Right cardiac atrium (tissue), 5 donors: ENCODE measurements at regions not wholly inside any gene's neighbourhood (a gene's known extent, or its start where the extent isn't known, plus 50 kb on each side); places are given as distances from the start of the nearest gene placed in this dataset.
A peak's percentile ranks its signal among the peaks of the same experiment; 100 is the strongest.

ENCODE experiments used
- ATAC-seq, 2 donors: fragments of 200-7000 bp; cut with Tn5 transposase; one replicate each; pipeline versions ENCODE4 v1.8.0 to v1.9.1; 2020; ENCODE audit warnings: moderate library complexity in 2 of 2, mild to moderate bottlenecking in 1 of 2
- DNase-seq, 3 donors: peaks; one replicate each; pipeline ENCODE4 v3.0.0-alpha.2; 2020
- H3K27ac ChIP-seq: one replicate; pipeline ENCODE4 v1.5.1; 2013; ENCODE audit warnings: mild to moderate bottlenecking, low read length, control low read depth, moderate library complexity
- H3K27me3 ChIP-seq: one replicate; pipeline ENCODE4 v1.6.1; 2013; ENCODE audit not compliant: control insufficient read depth, insufficient read depth
- H3K4me1 ChIP-seq: one replicate; pipeline ENCODE4 v1.6.1; 2013; ENCODE audit warnings: low read length; ENCODE audit not compliant: control insufficient read depth, insufficient read depth
- H3K4me3 ChIP-seq: one replicate; pipeline ENCODE4 v1.5.1; 2013; ENCODE audit warnings: low read length, control low read depth
- H3K9me3 ChIP-seq: one replicate; pipeline ENCODE4 v1.6.1; 2013; ENCODE audit warnings: low read length; ENCODE audit not compliant: control insufficient read depth
- WGBS: extraction: QIAGEN DNeasy Blood & Tissue Kit; methylation state at CpG from one replicate; pipeline ENCODE4 v1.1.7; 2013; 5-methylcytosine and 5-hydroxymethylcytosine counted together
- intact Hi-C, 4 donors: fragments of 100-400 bp; cut with DNase I; formaldehyde crosslinking; loops; one replicate each; pipeline versions ENCODE4 v1.11.0 to v1.14.0; 2022 to 2023
- donor health status: healthy with polysubstance abuse.
- donor health status: DM: no; HTN: yes; CAD: no.
- donor health status: DM: no; HTN: no; CAD: no.
- donor health status: DM: no; HTN: yes; CAD: no; lungs with severe emphysema.
- donor health status: DM: yes; HTN: yes; CAD: no.

DNA sequence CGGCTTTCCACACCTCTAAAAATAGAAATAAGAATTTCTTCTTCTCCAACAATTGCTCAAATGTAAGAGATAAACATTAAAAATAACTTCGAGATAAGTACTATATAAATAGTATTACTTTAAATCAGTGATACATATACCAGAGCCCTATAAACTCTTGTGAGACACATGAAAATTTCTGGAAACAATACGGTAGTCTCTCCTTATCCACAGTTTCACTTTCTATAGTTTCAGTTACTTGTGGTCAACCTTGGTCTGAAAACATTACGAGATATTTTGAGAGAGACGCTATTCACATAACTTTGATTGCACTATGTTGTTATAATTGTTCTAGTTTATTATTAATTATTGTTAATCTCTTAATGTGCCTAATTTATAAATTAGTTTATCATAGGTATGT, 101.5 kb upstream of the CXXC4 start:
- Histone ChIP-seq H3K27me3 (no peaks in the 10 kb centered on the region), H3K9me3 (no peaks in the 10 kb centered on the region), H3K27ac (no peak overlapping the region), H3K4me1 (no peaks in the 10 kb centered on the region), H3K4me3 (no peak overlapping the region)
- intact Hi-C loops = no loop called here
- DNase-seq (no peak), ATAC-seq (no peak)
- WGBS = 41% methylated on average over 5 of the region's 5 CpGs

DNA sequence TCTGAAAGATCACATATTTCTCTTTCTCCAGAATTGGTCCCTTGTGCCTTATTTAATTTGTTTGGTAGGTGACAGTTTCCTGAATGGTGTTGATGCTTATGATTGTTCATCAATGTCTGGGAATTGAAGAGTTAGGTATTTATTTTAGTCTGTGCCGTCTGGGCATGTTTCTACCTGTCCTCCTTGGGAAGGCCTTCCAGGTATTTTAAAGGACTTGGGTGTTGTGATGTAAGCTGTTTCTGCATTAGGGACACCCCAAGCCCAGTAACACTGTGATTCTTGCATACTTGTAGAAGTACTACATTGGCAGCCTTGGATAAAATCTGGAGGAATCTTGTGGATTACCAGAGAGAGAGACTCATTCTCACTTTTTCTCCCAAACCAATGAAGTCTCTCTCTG, 120.8 kb upstream of the CXXC4 start:
- no peaks in the 10 kb centered on the region for H3K9me3 ChIP-seq
- intact Hi-C loops = no loop called here
- H3K27ac ChIP-seq = peak overlapping the region; percentile 62
- no peak overlapping the region for H3K4me3 ChIP-seq
- DNase-seq (no peak), ATAC-seq (no peak)
- WGBS = 84% methylated on average over 1 of the region's 1 CpG
- H3K27me3 ChIP-seq = no peaks in the 10 kb centered on the region
- H3K4me1 ChIP-seq = no peaks in the 10 kb centered on the region

DNA sequence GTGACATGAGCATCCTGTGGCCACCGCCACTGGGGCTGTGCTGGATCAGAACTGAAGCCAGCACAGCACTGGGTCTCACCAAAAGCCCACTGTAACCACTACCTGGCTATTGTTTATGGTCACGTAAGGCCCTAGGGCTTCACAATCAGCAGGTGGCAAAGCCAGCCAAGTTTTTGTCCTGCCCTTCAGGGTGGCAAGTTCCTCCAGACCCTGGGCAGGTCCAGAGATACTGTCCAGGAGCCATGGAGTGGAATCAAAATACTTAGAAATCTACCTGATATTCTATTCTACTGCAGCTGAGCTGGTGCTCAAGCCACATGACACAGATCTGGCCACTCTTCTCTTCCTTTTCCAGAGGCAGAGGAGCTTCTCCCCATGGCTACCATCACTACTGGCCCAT, 121.2 kb upstream of the CXXC4 start:
- no peaks in the 10 kb centered on the region for H3K9me3 ChIP-seq
- intact Hi-C loops = no loop called here
- DNase-seq (no peak), ATAC-seq (peak in 1 of 2 donors; percentile 23)
- WGBS = 74% methylated on average over 2 of the region's 2 CpGs
- peak overlapping the region; percentile 62 for H3K27ac ChIP-seq
- no peak overlapping the region for H3K4me3 ChIP-seq
- no peaks in the 10 kb centered on the region for H3K4me1 ChIP-seq
- no peaks in the 10 kb centered on the region for H3K27me3 ChIP-seq

DNA sequence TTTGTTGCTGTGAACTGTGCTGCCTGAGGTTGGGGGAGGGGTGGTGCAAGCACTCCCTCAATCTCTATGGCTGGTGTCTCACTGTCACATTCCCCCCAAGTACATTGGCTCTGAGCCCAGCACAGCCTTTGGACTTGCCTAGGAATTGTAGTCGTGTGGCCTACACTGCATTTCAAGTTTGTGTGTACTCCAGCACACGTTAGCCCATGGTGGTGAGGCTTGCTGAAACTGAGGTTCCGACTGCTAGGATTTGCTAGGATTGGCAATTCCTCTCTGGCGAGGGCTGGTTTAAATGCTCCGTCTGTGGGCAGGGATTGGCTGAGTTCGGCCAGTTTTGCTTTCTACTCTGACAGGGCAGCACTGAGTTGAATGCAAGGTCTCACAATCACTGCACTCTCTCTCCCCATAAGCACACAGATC, 121.7 kb upstream of the CXXC4 start:
- intact Hi-C loops = no loop called here
- peak; percentile 54 to 81 (median 81) for DNase-seq
- Histone ChIP-seq H3K4me1 (no peaks in the 10 kb centered on the region), H3K27me3 (no peaks in the 10 kb centered on the region), H3K27ac (peak overlapping the region; percentile 62), H3K9me3 (no peaks in the 10 kb centered on the region), H3K4me3 (no peak overlapping the region)
- 22% methylated on average over 6 of the region's 6 CpGs for WGBS
- peak; percentile 90 to 95 for ATAC-seq

DNA sequence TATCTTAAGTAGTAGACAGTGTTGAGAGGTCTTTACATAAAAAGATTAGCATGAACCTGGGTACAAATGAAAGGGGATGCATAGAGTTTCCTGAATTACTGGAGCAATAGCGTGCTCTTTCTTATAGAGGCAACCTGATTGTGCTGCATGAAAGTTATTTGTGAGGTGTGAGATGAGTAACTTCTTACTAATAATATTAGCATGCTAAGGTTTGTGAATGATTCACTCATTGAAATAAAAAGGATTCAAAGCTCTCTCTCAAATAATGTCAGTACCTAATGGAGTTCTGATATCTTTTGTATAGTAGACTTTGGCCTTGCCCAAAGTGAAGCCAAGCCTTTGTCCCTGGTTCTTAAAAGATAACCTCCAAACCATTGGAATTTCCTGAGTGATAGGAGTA, 131.0 kb upstream of the CXXC4 start:
- no peaks in the 10 kb centered on the region for H3K9me3 ChIP-seq
- H3K27me3 ChIP-seq = no peaks in the 10 kb centered on the region
- no peak overlapping the region for H3K4me3 ChIP-seq
- 95% methylated on average over 1 of the region's 1 CpG for whole genome bisulfite sequencing
- no peak for DNase-seq
- ATAC-seq = no peak
- no peak overlapping the region for H3K27ac ChIP-seq
- intact Hi-C loops = no loop called here
- no peaks in the 10 kb centered on the region for H3K4me1 ChIP-seq

DNA sequence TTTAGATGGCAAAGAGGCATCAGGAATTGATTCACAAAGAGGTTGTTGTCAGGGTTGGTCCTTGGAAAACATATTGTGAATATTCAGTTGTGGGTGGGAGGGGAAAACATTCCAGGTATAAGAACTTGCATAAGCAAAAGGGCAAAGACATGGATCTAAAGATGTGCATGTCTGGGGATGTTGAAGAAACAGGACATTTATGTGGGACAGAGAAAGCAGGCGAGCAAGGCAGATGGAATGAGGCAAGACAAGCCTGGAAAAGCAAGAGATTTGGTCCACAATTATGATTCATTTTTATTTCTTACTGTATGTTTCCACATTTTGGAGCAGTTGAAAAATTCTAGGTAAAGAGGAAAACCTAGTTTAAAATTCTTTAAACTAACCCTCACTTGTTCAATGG, 134.9 kb upstream of the CXXC4 start:
- Histone ChIP-seq H3K4me3 (no peak overlapping the region), H3K27ac (no peak overlapping the region), H3K27me3 (no peaks in the 10 kb centered on the region), H3K4me1 (no peaks in the 10 kb centered on the region), H3K9me3 (no peaks in the 10 kb centered on the region)
- no peak for DNase-seq
- intact Hi-C loops = no loop called here
- no peak for ATAC-seq
- 91% methylated on average over 1 of the region's 1 CpG for WGBS

DNA sequence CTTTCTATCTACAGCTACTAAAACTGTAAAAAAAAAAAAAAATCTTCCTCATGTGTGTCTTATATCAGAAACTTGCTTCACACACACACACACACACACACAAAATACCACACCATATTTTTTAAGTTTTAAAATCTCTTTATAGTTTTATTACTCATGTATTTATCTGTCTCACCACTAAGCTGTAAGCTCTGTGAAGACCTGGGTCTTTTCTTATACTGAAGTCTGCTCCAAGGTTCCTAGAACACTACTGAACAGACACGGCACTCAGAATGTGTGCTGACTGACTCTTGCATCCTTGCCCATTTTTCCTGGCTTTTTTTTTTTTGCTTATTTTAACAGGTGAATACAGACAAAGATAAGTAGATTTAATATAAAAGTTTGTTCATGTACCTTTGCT, 135.6 kb upstream of the CXXC4 start:
- Histone ChIP-seq H3K4me3 (no peak overlapping the region), H3K9me3 (no peaks in the 10 kb centered on the region), H3K27me3 (no peaks in the 10 kb centered on the region), H3K4me1 (no peaks in the 10 kb centered on the region), H3K27ac (no peak overlapping the region)
- intact Hi-C loops = no loop called here
- DNase-seq = no peak
- WGBS = 61% methylated on average over 1 of the region's 1 CpG
- ATAC-seq = no peak

DNA sequence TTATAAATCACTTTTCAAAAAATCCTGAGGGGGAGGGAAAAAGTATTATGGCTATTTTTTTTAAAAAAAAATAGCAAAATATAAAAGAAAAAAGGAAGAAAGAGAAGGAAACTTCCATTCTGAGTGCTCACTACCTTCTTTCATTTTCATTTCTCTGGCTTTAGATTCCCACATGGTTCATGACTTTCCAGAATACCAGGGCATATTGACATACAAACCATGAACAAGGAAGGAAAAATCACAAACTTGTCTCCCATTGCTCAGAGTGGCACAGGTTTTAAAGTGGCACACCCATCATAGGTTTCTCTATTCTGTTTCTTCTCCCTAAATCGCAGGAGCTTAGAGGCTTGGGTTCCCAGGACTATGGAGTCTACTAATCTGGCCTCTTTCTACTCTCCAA, 136.3 kb upstream of the CXXC4 start:
- H3K27ac ChIP-seq = no peak overlapping the region
- no peaks in the 10 kb centered on the region for H3K4me1 ChIP-seq
- DNase-seq (no peak), ATAC-seq (no peak)
- H3K27me3 ChIP-seq = no peaks in the 10 kb centered on the region
- H3K9me3 ChIP-seq = no peaks in the 10 kb centered on the region
- whole genome bisulfite sequencing = 98% methylated on average over 1 of the region's 1 CpG
- intact Hi-C loops = no loop called here
- H3K4me3 ChIP-seq = no peak overlapping the region

DNA sequence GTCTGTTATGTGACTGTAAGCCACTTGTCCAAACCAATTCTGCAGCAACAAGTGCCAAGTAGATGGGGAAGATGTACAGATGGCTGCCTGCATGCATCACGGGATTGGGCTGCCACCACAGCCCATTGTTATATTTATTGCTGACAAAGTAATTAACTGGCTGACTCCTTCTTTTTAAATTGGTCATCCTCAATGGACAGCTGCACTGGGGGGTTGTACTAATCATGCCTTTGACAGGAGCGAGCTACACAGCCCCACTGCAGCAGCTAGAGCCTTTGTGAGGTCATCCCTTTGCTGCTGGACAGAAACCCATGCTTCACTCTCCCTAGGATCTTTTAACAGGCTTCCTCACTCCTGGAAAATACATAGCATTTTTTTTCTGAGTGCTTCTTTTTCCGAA, 146.7 kb upstream of the CXXC4 start:
- Histone ChIP-seq H3K4me1 (no peaks in the 10 kb centered on the region), H3K4me3 (no peak overlapping the region), H3K27ac (no peak overlapping the region), H3K27me3 (no peaks in the 10 kb centered on the region), H3K9me3 (no peaks in the 10 kb centered on the region)
- intact Hi-C loops = no loop called here
- ATAC-seq = no peak
- DNase-seq = no peak
- 55% methylated on average over 3 of the region's 3 CpGs for WGBS

DNA sequence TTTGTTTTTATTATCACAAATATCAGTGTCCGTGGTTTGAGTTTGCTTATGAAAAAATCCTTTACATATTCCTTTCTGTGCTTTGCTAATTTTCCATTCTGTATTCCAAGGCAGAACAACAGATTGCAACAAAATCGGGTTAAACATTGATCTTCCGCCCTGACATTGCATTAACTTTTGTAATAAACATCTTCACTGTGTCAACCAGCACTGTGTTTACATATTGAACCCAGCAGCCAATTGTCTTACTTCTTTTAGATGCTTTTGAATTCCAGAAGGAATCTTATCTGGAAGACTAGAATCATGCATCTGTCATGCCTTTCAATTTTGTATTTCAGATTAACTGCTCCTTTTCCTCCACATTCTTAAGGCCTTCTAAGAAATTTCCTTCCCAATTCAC, 147.8 kb upstream of the CXXC4 start:
- Histone ChIP-seq H3K4me3 (no peak overlapping the region), H3K27me3 (no peaks in the 10 kb centered on the region), H3K4me1 (no peaks in the 10 kb centered on the region), H3K9me3 (no peaks in the 10 kb centered on the region), H3K27ac (no peak overlapping the region)
- intact Hi-C loops = no loop called here
- WGBS = 58% methylated on average over 3 of the region's 3 CpGs
- ATAC-seq = no peak
- DNase-seq = no peak

DNA sequence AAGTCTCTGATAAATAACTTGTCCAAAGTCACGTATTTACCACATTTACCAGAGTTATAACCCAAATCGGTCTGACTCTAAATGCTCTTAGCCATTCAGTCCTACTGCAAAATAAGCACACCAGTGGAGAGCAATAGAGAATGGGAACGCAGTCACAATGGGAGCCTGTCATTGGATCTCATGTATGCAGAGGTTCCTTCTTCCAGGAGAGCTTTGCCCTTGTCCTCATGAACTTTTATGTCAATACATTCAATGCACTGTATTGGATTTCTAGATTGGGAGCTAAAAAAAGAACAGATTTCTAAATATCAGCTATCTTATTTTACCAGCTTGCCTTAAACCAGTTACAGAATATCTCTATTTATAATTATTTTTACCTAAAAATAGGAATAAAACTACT, 149.1 kb upstream of the CXXC4 start:
- no peak for ATAC-seq
- H3K4me3 ChIP-seq = no peak overlapping the region

DNA sequence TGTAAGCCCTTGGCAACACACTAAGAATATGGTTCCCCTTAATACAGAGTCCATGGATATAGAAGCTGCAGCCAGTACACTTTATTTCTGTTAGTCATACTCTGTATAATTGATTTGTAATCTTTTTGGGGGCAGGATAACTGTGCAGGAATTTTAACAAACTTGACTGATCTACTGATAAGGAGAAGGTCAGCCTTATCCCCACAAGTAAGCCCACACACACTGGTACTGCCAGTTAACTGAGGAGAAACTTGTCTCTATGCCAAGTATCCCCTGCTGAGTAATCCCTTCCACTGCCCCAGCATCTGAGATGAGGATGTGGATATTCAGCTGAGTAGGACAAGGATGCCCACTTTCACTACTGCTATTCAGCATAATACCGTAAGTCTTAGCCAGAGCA, 154.9 kb upstream of the CXXC4 start:
- 93% methylated on average over 1 of the region's 1 CpG for WGBS
- DNase-seq (no peak), ATAC-seq (no peak)
- no peaks in the 10 kb centered on the region for H3K27me3 ChIP-seq
- H3K4me3 ChIP-seq = no peak overlapping the region
- intact Hi-C loops = no loop called here
- no peak overlapping the region for H3K27ac ChIP-seq
- H3K9me3 ChIP-seq = no peaks in the 10 kb centered on the region
- H3K4me1 ChIP-seq = no peaks in the 10 kb centered on the region

More for the DNA sequence above, 149.1 kb upstream of the CXXC4 start:
- Histone ChIP-seq H3K27me3 (no peaks in the 10 kb centered on the region), H3K4me1 (no peaks in the 10 kb centered on the region), H3K27ac (no peak overlapping the region), H3K9me3 (no peaks in the 10 kb centered on the region)
- WGBS = 90% methylated on average over 3 of the region's 3 CpGs
- intact Hi-C loops = no loop called here
- no peak for DNase-seq
